IMR-90 (cell line): ENCODE measurements at regions not wholly inside any gene's neighbourhood (a gene's known extent, or its start where the extent isn't known, plus 50 kb on each side); places are given as distances from the start of the nearest gene placed in this dataset.

Source experiments
- ATAC-seq: fragments of 200-7000 bp; cut with Tn5 transposase; 2 replicates; pipeline ENCODE4 v1.9.1; 2020; ENCODE audit warnings: low read depth, mild to moderate bottlenecking, moderate library complexity
- BruUV-seq: library from RNA; stranded (reverse); fragments of 400-500 nt; replicated peaks from 2 replicates; lab custom pipeline; 2021; lab: Mats Ljungman, UMichigan
- CTCF ChIA-PET: fragments of 300-600 bp; formaldehyde crosslinking; extraction: SDS; loops from one replicate; lab custom pipeline; 2021; ENCODE audit warnings: antibody characterized with exemption; lab: Yijun Ruan, JAX
- POLR2A ChIA-PET: fragments of 300-600 bp; sonication (Branson Sonifier 250); formaldehyde crosslinking; loops from one replicate; lab custom pipeline; 2022; ENCODE audit warnings: antibody characterized with exemption; ENCODE audit not compliant: unreplicated experiment; lab: Charles Lee
- DNase-seq: peaks from one replicate; pipeline ENCODE4 v3.0.0; 2013
- H2AFZ ChIP-seq: replicated peaks from 2 replicates; pipeline ENCODE3; 2013; ENCODE audit warnings: low read length, mild to moderate bottlenecking; ENCODE audit not compliant: poor library complexity
- H2AK5ac ChIP-seq: 2 replicates; pipeline ENCODE4 v1.6.1; 2013; ENCODE audit warnings: low read depth, low read length, inconsistent platforms
- H2AK9ac ChIP-seq: replicated peaks from 2 replicates; pipeline ENCODE3; 2013; ENCODE audit warnings: mild to moderate bottlenecking, low read depth, low read length, moderate library complexity; ENCODE audit not compliant: poor library complexity
- H2BK120ac ChIP-seq: 2 replicates; pipeline ENCODE4 v1.6.1; 2013; ENCODE audit warnings: low read depth, low read length, inconsistent platforms
- H2BK15ac ChIP-seq: 3 replicates; pipeline ENCODE4 v1.6.1; 2013; ENCODE audit warnings: low read depth, low read length, inconsistent platforms
- H2BK20ac ChIP-seq: 2 replicates; pipeline ENCODE4 v1.6.1; 2013; ENCODE audit warnings: low read depth, mild to moderate bottlenecking, inconsistent platforms, low read length, moderate library complexity
- H2BK5ac ChIP-seq: 2 replicates; pipeline ENCODE4 v1.6.1; 2013; ENCODE audit warnings: mild to moderate bottlenecking, low read depth, low read length, inconsistent platforms; ENCODE audit not compliant: poor library complexity, severe bottlenecking
- H3K14ac ChIP-seq: replicated peaks from 2 replicates; pipeline ENCODE4 v1.6.1; 2013; ENCODE audit warnings: low read depth, low read length, inconsistent platforms
- H3K18ac ChIP-seq: 2 replicates; pipeline ENCODE4 v1.6.1; 2013; ENCODE audit warnings: low read depth, low read length, control low read depth
- H3K23ac ChIP-seq: 2 replicates; pipeline ENCODE4 v1.6.1; 2013; ENCODE audit warnings: low read depth, low read length, inconsistent platforms
- H3K27ac ChIP-seq: 2 replicates; pipeline ENCODE4 v1.5.1; 2013; ENCODE audit warnings: mild to moderate bottlenecking, control low read depth, low read length; ENCODE audit not compliant: insufficient read depth
- H3K27me3 ChIP-seq: 2 replicates; pipeline ENCODE4 v1.6.1; 2013; ENCODE audit warnings: low read length; ENCODE audit not compliant: control insufficient read depth, insufficient read depth
- H3K36me3 ChIP-seq: 2 replicates; pipeline ENCODE4 v1.6.1; 2013; ENCODE audit warnings: low read length, mixed read lengths; ENCODE audit not compliant: control insufficient read depth, insufficient read depth
- H3K4ac ChIP-seq: 2 replicates; pipeline ENCODE4 v1.6.1; 2013; ENCODE audit warnings: low read depth, low read length, inconsistent platforms
- H3K4me1 ChIP-seq: 2 replicates; pipeline ENCODE4 v1.6.1; 2013; ENCODE audit warnings: low read length, mixed read lengths; ENCODE audit not compliant: control insufficient read depth, insufficient read depth
- H3K4me2 ChIP-seq: 2 replicates; pipeline ENCODE4 v1.6.1; 2013; ENCODE audit warnings: low read depth, mild to moderate bottlenecking, control low read depth, low read length, moderate library complexity
- H3K4me3 ChIP-seq: 2 replicates; pipeline ENCODE4 v1.5.1; 2013; ENCODE audit warnings: low read depth, mild to moderate bottlenecking, control low read depth, low read length, moderate library complexity; ENCODE audit not compliant: insufficient read depth
- H3K56ac ChIP-seq: 2 replicates; pipeline ENCODE4 v1.6.1; 2013; ENCODE audit warnings: low read length, inconsistent platforms; ENCODE audit not compliant: insufficient read depth; ENCODE audit errors: extremely low read depth
- H3K79me1 ChIP-seq, 2 experiments: 2 replicates each; pipeline ENCODE4 v1.6.1; 2013; ENCODE audit warnings: low read length in 2 of 2, inconsistent platforms in 1 of 2, low read depth in 1 of 2
- H3K9ac ChIP-seq: 2 replicates; pipeline ENCODE4 v1.6.1; 2013; ENCODE audit warnings: low read depth, low read length, control low read depth
- H3K9me1 ChIP-seq: 2 replicates; pipeline ENCODE4 v1.6.1; 2013; ENCODE audit warnings: low read length, inconsistent platforms; ENCODE audit not compliant: insufficient read depth
- H3K9me3 ChIP-seq: 2 replicates; pipeline ENCODE4 v1.6.1; 2013; ENCODE audit warnings: low read length; ENCODE audit not compliant: control insufficient read depth, insufficient read depth
- H4K20me1 ChIP-seq: 2 replicates; pipeline ENCODE4 v1.6.1; 2013; ENCODE audit warnings: low read length, inconsistent platforms; ENCODE audit not compliant: insufficient read depth
- H4K5ac ChIP-seq: 2 replicates; pipeline ENCODE4 v1.6.1; 2013; ENCODE audit warnings: mild to moderate bottlenecking, low read depth, low read length, control low read depth
- H4K8ac ChIP-seq, 2 experiments: 2 replicates each; pipeline ENCODE4 v1.6.1; 2013; ENCODE audit warnings: low read depth in 2 of 2, low read length in 2 of 2, control low read depth in 1 of 2, inconsistent platforms in 1 of 2
- H4K91ac ChIP-seq: 2 replicates; pipeline ENCODE4 v1.6.1; 2013; ENCODE audit warnings: low read depth, low read length, inconsistent platforms; ENCODE audit not compliant: insufficient read depth
- BHLHE40 ChIP-seq: fragments of 150-350 bp; IDR thresholded peaks from 2 replicates; pipeline ENCODE4 v1.6.1; 2016; ENCODE audit warnings: mild to moderate bottlenecking, low read depth, low read length
- CEBPB ChIP-seq: IDR thresholded peaks from 2 replicates; pipeline ENCODE4 v1.6.1; 2012; ENCODE audit warnings: low read depth, low read length, improper control_type of control experiment
- CHD1 ChIP-seq: IDR thresholded peaks from 2 replicates; pipeline ENCODE4 v1.6.1; 2012; ENCODE audit warnings: low read depth, low read length, improper control_type of control experiment
- FOS ChIP-seq: fragments of 150-350 bp; IDR thresholded peaks from 2 replicates; pipeline ENCODE4 v1.6.1; 2016; ENCODE audit warnings: low read depth, low read length
- MAFK ChIP-seq: IDR thresholded peaks from 2 replicates; pipeline ENCODE4 v1.6.1; 2012; ENCODE audit warnings: low read depth, low read length, improper control_type of control experiment
- MAZ ChIP-seq: IDR thresholded peaks from 2 replicates; pipeline ENCODE4 v1.6.1; 2012; ENCODE audit warnings: low read depth, mild to moderate bottlenecking, low read length, improper control_type of control experiment, moderate library complexity, borderline replicate concordance
- MXI1 ChIP-seq: IDR thresholded peaks from 2 replicates; pipeline ENCODE4 v1.6.1; 2012; ENCODE audit warnings: low read depth, mild to moderate bottlenecking, low read length, moderate library complexity, borderline replicate concordance
- NFE2L2 ChIP-seq: fragments of 150-350 bp; IDR thresholded peaks from 2 replicates; pipeline ENCODE4 v1.6.1; 2016; ENCODE audit warnings: low read depth, mild to moderate bottlenecking, low read length
- POLR2A ChIP-seq: IDR thresholded peaks from 2 replicates; pipeline ENCODE4 v1.6.1; 2012; ENCODE audit warnings: mild to moderate bottlenecking, low read depth, low read length
- RAD21 ChIP-seq: IDR thresholded peaks from 2 replicates; pipeline ENCODE4 v1.6.1; 2012; ENCODE audit warnings: low read length, improper control_type of control experiment
- RCOR1 ChIP-seq: IDR thresholded peaks from 2 replicates; pipeline ENCODE4 v1.6.1; 2012; ENCODE audit warnings: mild to moderate bottlenecking, low read length, improper control_type of control experiment; ENCODE audit not compliant: insufficient replicate concordance
- RFX5 ChIP-seq: IDR thresholded peaks from 2 replicates; pipeline ENCODE4 v1.8.0; 2012; ENCODE audit warnings: low read depth, mild to moderate bottlenecking, low read length, moderate library complexity
- SMC3 ChIP-seq: fragments of 150-350 bp; IDR thresholded peaks from 2 replicates; pipeline ENCODE4 v1.6.1; 2016; ENCODE audit warnings: low read depth, mild to moderate bottlenecking, antibody characterized with exemption, low read length, moderate library complexity
- WGBS, 2 experiments: methylation state at CpG; one replicate each; pipeline versions ENCODE4 v1.1.5 to v1.1.7; 2013; ENCODE audit warnings: missing lambda C conversion rate in 2 of 2; ENCODE audit not compliant: insufficient read length in 1 of 2; ENCODE audit errors: extremely low coverage in 2 of 2; 5-methylcytosine and 5-hydroxymethylcytosine counted together
- dilution Hi-C: fragments of 300-500 bp; cut with HindIII; formaldehyde crosslinking; loops from one replicate; pipeline ENCODE4 v1.14.3; 2018; ENCODE audit warnings: low sequenced_read_pairs; ENCODE audit not compliant: unreplicated experiment
- in situ Hi-C: fragments of 300-500 bp; cut with MboI; formaldehyde crosslinking; loops from 3 replicates; pipeline ENCODE4 v1.14.3; 2019; ENCODE audit warnings: low sequenced_read_pairs, inconsistent platforms, mixed read lengths
- intact Hi-C: fragments of 100-400 bp; cut with micrococcal nuclease; formaldehyde crosslinking; loops from 2 replicates; pipeline ENCODE4 v1.10.0; 2022
- TF ChIP-seq, protein P1 (sequence below): fragments of 150-350 bp; IDR thresholded peaks from 2 replicates; pipeline ENCODE4 v1.6.1; 2016; ENCODE audit warnings: low read depth, mild to moderate bottlenecking, low read length, moderate library complexity, borderline replicate concordance
- TF ChIP-seq, protein P2 (sequence below): conservative IDR thresholded peaks from 2 replicates; pipeline ENCODE4 v1.5.1; 2012; ENCODE audit warnings: mild to moderate bottlenecking, low read depth, low read length, improper control_type of control experiment
- TF ChIP-seq, protein P3 (sequence below): fragments of 150-350 bp; IDR thresholded peaks from 2 replicates; pipeline ENCODE4 v1.6.1; 2017; ENCODE audit warnings: mild to moderate bottlenecking, antibody characterized with exemption, low read length, low read depth

DNA sequence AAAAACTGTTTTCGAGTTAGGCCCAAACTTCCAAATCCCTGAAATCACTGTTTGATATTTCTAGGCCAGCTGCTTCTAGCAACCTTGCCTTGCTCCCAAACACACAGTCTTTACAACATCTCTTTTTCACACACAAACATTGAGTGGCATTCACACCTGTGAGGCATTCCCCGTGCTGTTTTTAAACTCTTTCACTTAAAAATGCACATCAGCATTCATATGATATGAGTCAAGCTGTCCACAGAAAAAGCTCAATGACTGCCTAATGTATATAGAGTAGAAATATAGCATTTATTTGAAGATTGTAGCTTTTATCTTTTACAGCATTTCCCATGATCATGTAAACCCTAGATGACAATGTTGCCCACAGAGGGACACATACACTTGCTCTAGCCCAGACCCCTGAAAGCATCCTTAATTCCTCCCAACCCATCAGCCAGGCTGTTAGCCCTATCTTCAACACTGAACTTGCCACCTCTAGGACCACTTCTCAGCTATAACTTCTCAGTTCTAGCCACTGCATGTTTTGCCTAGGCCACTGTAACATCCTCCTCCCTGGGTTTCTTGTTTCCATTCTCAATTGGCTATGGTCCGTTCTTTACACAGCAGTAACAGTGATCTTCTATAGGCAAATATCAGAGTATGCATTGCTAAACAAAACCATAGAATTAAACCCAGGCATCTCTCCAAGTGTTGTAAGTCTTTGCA is 782.6 kb downstream of the DIPK2A start:
- H3K27me3 ChIP-seq: no peaks in the 10 kb centered on the region
- no peak for DNase-seq
- intact Hi-C loops: no loop called here

More for the DNA sequence above, 782.6 kb downstream of the DIPK2A start:
- H3K23ac ChIP-seq: no peak overlapping the region
- BruUV-seq: no TSS peak
- no peak overlapping the region for H3K56ac ChIP-seq
- no peak overlapping the region for H4K8ac ChIP-seq
- no peak for TF ChIP-seq FOS
- TF ChIP-seq MAZ: no peak
- TF ChIP-seq, protein P1, sequence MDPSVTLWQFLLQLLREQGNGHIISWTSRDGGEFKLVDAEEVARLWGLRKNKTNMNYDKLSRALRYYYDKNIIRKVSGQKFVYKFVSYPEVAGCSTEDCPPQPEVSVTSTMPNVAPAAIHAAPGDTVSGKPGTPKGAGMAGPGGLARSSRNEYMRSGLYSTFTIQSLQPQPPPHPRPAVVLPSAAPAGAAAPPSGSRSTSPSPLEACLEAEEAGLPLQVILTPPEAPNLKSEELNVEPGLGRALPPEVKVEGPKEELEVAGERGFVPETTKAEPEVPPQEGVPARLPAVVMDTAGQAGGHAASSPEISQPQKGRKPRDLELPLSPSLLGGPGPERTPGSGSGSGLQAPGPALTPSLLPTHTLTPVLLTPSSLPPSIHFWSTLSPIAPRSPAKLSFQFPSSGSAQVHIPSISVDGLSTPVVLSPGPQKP: no peak
- TF ChIP-seq RAD21: no peak
- TF ChIP-seq POLR2A: no peak
- no peak for TF ChIP-seq CHD1
- TF ChIP-seq RCOR1: no peak
- no peak for TF ChIP-seq MXI1
- no peak for TF ChIP-seq SMC3
- no peak for TF ChIP-seq BHLHE40
- TF ChIP-seq NFE2L2: no peak
- TF ChIP-seq, protein P2, sequence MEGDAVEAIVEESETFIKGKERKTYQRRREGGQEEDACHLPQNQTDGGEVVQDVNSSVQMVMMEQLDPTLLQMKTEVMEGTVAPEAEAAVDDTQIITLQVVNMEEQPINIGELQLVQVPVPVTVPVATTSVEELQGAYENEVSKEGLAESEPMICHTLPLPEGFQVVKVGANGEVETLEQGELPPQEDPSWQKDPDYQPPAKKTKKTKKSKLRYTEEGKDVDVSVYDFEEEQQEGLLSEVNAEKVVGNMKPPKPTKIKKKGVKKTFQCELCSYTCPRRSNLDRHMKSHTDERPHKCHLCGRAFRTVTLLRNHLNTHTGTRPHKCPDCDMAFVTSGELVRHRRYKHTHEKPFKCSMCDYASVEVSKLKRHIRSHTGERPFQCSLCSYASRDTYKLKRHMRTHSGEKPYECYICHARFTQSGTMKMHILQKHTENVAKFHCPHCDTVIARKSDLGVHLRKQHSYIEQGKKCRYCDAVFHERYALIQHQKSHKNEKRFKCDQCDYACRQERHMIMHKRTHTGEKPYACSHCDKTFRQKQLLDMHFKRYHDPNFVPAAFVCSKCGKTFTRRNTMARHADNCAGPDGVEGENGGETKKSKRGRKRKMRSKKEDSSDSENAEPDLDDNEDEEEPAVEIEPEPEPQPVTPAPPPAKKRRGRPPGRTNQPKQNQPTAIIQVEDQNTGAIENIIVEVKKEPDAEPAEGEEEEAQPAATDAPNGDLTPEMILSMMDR: no peak
- TF ChIP-seq CEBPB: no peak
- TF ChIP-seq MAFK: no peak
- TF ChIP-seq, protein P3, sequence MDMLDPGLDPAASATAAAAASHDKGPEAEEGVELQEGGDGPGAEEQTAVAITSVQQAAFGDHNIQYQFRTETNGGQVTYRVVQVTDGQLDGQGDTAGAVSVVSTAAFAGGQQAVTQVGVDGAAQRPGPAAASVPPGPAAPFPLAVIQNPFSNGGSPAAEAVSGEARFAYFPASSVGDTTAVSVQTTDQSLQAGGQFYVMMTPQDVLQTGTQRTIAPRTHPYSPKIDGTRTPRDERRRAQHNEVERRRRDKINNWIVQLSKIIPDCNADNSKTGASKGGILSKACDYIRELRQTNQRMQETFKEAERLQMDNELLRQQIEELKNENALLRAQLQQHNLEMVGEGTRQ: no peak
- no peak for TF ChIP-seq RFX5
- H2BK5ac ChIP-seq: no peak overlapping the region
- H3K14ac ChIP-seq: no peak overlapping the region
- H2BK120ac ChIP-seq: no peak overlapping the region
- no peak overlapping the region for H3K27ac ChIP-seq
- no peaks in the 10 kb centered on the region for H3K36me3 ChIP-seq
- H2BK20ac ChIP-seq: no peak overlapping the region
- no peak overlapping the region for H2BK15ac ChIP-seq
- H4K20me1 ChIP-seq: no peaks in the 10 kb centered on the region
- no peaks in the 10 kb centered on the region for H3K4me1 ChIP-seq
- H3K9me1 ChIP-seq: no peaks in the 10 kb centered on the region
- 0 out of 2 replicates have a peak, but pooled peaks cover 3% of the 10 kb centered on the region for H3K9me3 ChIP-seq
- H2AK5ac ChIP-seq: no peak overlapping the region
- H4K5ac ChIP-seq: no peak overlapping the region
- H4K91ac ChIP-seq: no peak overlapping the region
- no peak overlapping the region for H2AFZ ChIP-seq
- H3K18ac ChIP-seq: no peak overlapping the region
- dilution Hi-C loops: no loop called here
- no peaks in the 10 kb centered on the region for H3K79me1 ChIP-seq
- no peak overlapping the region for H3K4me2 ChIP-seq
- ATAC-seq: no peak
- no peak overlapping the region for H3K9ac ChIP-seq
- in situ Hi-C loops: no loop called here
- ChIA-PET CTCF (no interaction called here), POLR2A (no interaction called here)
- H3K4me3 ChIP-seq: no peak overlapping the region
- no peak overlapping the region for H3K4ac ChIP-seq
- WGBS, 2 experiments: no CpG with 5 or more reads among the region's 3 CpGs
- H2AK9ac ChIP-seq: no peak overlapping the region
